IPS-20b (cell line): ENCODE measurements at regions not wholly inside any gene's neighbourhood (a gene's known extent, or its start where the extent isn't known, plus 50 kb on each side); places are given as distances from the start of the nearest gene placed in this dataset.

Experiments used
- H3K27ac ChIP-seq: one replicate; pipeline ENCODE4 v1.5.1; 2013; ENCODE audit warnings: low read length
- H3K27me3 ChIP-seq: 2 replicates; pipeline ENCODE4 v1.6.1; 2013; ENCODE audit warnings: mild to moderate bottlenecking, low read length, inconsistent platforms; ENCODE audit not compliant: insufficient read depth
- H3K36me3 ChIP-seq: 2 replicates; pipeline ENCODE4 v1.6.1; 2013; ENCODE audit warnings: low read depth, mild to moderate bottlenecking, inconsistent platforms, low read length, moderate library complexity; ENCODE audit not compliant: insufficient read depth
- H3K4me1 ChIP-seq: 2 replicates; pipeline ENCODE4 v1.6.1; 2013; ENCODE audit warnings: mild to moderate bottlenecking, control low read depth, inconsistent platforms, low read length, moderate library complexity; ENCODE audit not compliant: insufficient read depth
- H3K4me3 ChIP-seq: 2 replicates; pipeline ENCODE4 v1.5.1; 2013; ENCODE audit warnings: mild to moderate bottlenecking, low read length, inconsistent platforms
- H3K9ac ChIP-seq: 2 replicates; pipeline ENCODE4 v1.6.1; 2013; ENCODE audit warnings: low read depth, mild to moderate bottlenecking, inconsistent platforms, low read length, moderate library complexity
- H3K9me3 ChIP-seq: 2 replicates; pipeline ENCODE4 v1.6.1; 2013; ENCODE audit warnings: mild to moderate bottlenecking, low read depth, low read length, inconsistent platforms; ENCODE audit not compliant: insufficient read depth

GRCh38 chr21:35911412-35912191 is 148.7 kb downstream of the SETD4 start:
- H3K4me1 ChIP-seq, result no peaks in the 10 kb centered on the region
- peaks cover 15% of the 10 kb centered on the region; the same call in 1 of the 2 replicates for H3K9me3 ChIP-seq
- H3K27me3 ChIP-seq, result no peaks in the 10 kb centered on the region
- H3K4me3 ChIP-seq, result no peak overlapping the region
- H3K9ac ChIP-seq, result no peak overlapping the region
- no peaks in the 10 kb centered on the region for H3K36me3 ChIP-seq
- H3K27ac ChIP-seq, result no peak overlapping the region

- Histone ChIP-seq H3K27me3 (no peaks in the 10 kb centered on the region), H3K9me3 (no peaks in the 10 kb centered on the region), H3K9ac (no peak overlapping the region), H3K4me3 (no peak overlapping the region), H3K4me1 (no peaks in the 10 kb centered on the region), H3K36me3 (no peaks in the 10 kb centered on the region), H3K27ac (no peak overlapping the region)
These were observed 150.7 kb downstream of the SETD4 start for GRCh38 chr21:35909456-35910223.

- Histone ChIP-seq H3K4me3 (no peak overlapping the region), H3K4me1 (no peaks in the 10 kb centered on the region), H3K9ac (no peak overlapping the region), H3K36me3 (no peaks in the 10 kb centered on the region), H3K27ac (no peak overlapping the region), H3K9me3 (no peaks in the 10 kb centered on the region), H3K27me3 (no peaks in the 10 kb centered on the region)
These were observed 151.8 kb downstream of the SETD4 start for GRCh38 chr21:35908311-35909078.

GRCh38 chr21:35906586-35906985 is 153.7 kb downstream of the SETD4 start:
- H3K27me3 ChIP-seq, result no peaks in the 10 kb centered on the region
- no peaks in the 10 kb centered on the region for H3K9me3 ChIP-seq
- H3K4me1 ChIP-seq, result no peaks in the 10 kb centered on the region
- no peak overlapping the region for H3K9ac ChIP-seq
- no peak overlapping the region for H3K4me3 ChIP-seq
- H3K27ac ChIP-seq, result no peak overlapping the region
- no peaks in the 10 kb centered on the region for H3K36me3 ChIP-seq

- H3K9me3 ChIP-seq, result no peaks in the 10 kb centered on the region
- no peaks in the 10 kb centered on the region for H3K4me1 ChIP-seq
- no peaks in the 10 kb centered on the region for H3K36me3 ChIP-seq
- no peaks in the 10 kb centered on the region for H3K27me3 ChIP-seq
- H3K4me3 ChIP-seq, result no peak overlapping the region
- no peak overlapping the region for H3K27ac ChIP-seq
- no peak overlapping the region for H3K9ac ChIP-seq
These were observed 154.4 kb downstream of the SETD4 start for GRCh38 chr21:35905963-35906345.

- no peaks in the 10 kb centered on the region for H3K4me1 ChIP-seq
- H3K27ac ChIP-seq, result no peak overlapping the region
- H3K9ac ChIP-seq, result no peak overlapping the region
- H3K9me3 ChIP-seq, result no peaks in the 10 kb centered on the region
- no peak overlapping the region for H3K4me3 ChIP-seq
- no peaks in the 10 kb centered on the region for H3K36me3 ChIP-seq
- H3K27me3 ChIP-seq, result no peaks in the 10 kb centered on the region
These were observed 155.0 kb downstream of the SETD4 start for GRCh38 chr21:35905096-35905962.

GRCh38 chr21:35900539-35900938 is 159.8 kb downstream of the SETD4 start:
- H3K9me3 ChIP-seq, result no peaks in the 10 kb centered on the region; the same call in 1 of the 2 replicates
- no peaks in the 10 kb centered on the region for H3K27me3 ChIP-seq
- H3K9ac ChIP-seq, result no peak overlapping the region
- H3K36me3 ChIP-seq, result no peaks in the 10 kb centered on the region
- H3K27ac ChIP-seq, result no peak overlapping the region
- H3K4me3 ChIP-seq, result no peak overlapping the region
- H3K4me1 ChIP-seq, result no peaks in the 10 kb centered on the region; the same call in 1 of the 2 replicates

GRCh38 chr21:35896060-35896459 is 164.3 kb downstream of the SETD4 start:
- Histone ChIP-seq H3K9me3 (no peaks in the 10 kb centered on the region; the same call in 1 of the 2 replicates), H3K4me3 (no peak overlapping the region), H3K9ac (no peak overlapping the region), H3K36me3 (no peaks in the 10 kb centered on the region), H3K27me3 (no peaks in the 10 kb centered on the region), H3K4me1 (no peaks in the 10 kb centered on the region; the same call in 1 of the 2 replicates), H3K27ac (no peak overlapping the region)

- no peak overlapping the region for H3K9ac ChIP-seq
- no peaks in the 10 kb centered on the region; the same call in 1 of the 2 replicates for H3K4me1 ChIP-seq
- H3K27ac ChIP-seq, result no peak overlapping the region
- H3K27me3 ChIP-seq, result no peaks in the 10 kb centered on the region
- no peaks in the 10 kb centered on the region for H3K36me3 ChIP-seq
- H3K4me3 ChIP-seq, result no peak overlapping the region
- H3K9me3 ChIP-seq, result no peaks in the 10 kb centered on the region; the same call in 1 of the 2 replicates
These were observed 164.7 kb downstream of the SETD4 start for GRCh38 chr21:35895598-35895997.

- Histone ChIP-seq H3K9me3 (no peaks in the 10 kb centered on the region; the same call in 1 of the 2 replicates), H3K27me3 (no peaks in the 10 kb centered on the region), H3K27ac (no peak overlapping the region), H3K4me3 (no peak overlapping the region), H3K4me1 (no peaks in the 10 kb centered on the region; the same call in 1 of the 2 replicates), H3K9ac (no peak overlapping the region), H3K36me3 (no peaks in the 10 kb centered on the region)
These were observed 167.2 kb downstream of the SETD4 start for GRCh38 chr21:35893156-35893555.

- Histone ChIP-seq H3K27me3 (peaks cover 8% of the 10 kb centered on the region; the same call in 1 of the 2 replicates), H3K9me3 (no peaks in the 10 kb centered on the region), H3K9ac (no peak overlapping the region), H3K4me1 (peaks cover 11% of the 10 kb centered on the region; the same call in 1 of the 2 replicates), H3K4me3 (no peak overlapping the region), H3K27ac (no peak overlapping the region), H3K36me3 (no peaks in the 10 kb centered on the region)
These were observed 173.4 kb downstream of the SETD4 start for GRCh38 chr21:35886887-35887286.
